ENCODE measurements at regions not wholly inside any gene's neighbourhood (a gene's known extent, or its start where the extent isn't known, plus 50 kb on each side); places are given as distances from the start of the nearest gene placed in this dataset.

- TF ChIP-seq CBX5 (IDR thresholded peaks at IDR 0.05; ENCODE audit: low read depth, low read length) (no peak), POLR2AphosphoS5 (IDR thresholded peaks at IDR 0.05; ENCODE audit: low read depth, low read length) (no peak), CTCF (IDR thresholded peaks at IDR 0.05; ENCODE audit: control extremely low read depth in 1 of 3, insufficient read depth in 1 of 3, low read depth in 1 of 3, low read length in 3 of 3) (no peak)
Observed at GRCh38 chrX:1750267-1750666, 135.4 kb downstream of the ASMT start.

Data from H1 (cell line).